Spinal cord (tissue), 9 donors: ENCODE measurements at regions not wholly inside any gene's neighbourhood (a gene's known extent, or its start where the extent isn't known, plus 50 kb on each side); places are given as distances from the start of the nearest gene placed in this dataset.
"Not testable (repeated sequence)": the region's sequence is repeated elsewhere in the genome, so short reads cannot be mapped to it uniquely, and the experiment has no call there.

Experiments
- DNase-seq, 6 donors: peaks; one replicate each; pipeline versions ENCODE4 v3.0.0 to v3.0.0-alpha.2; 2013 to 2015; ENCODE audit warnings: low spot score in 6 of 6, low read depth in 4 of 6
- H3K27ac ChIP-seq: one replicate; pipeline ENCODE4 v1.5.1; 2013; ENCODE audit warnings: low read depth, low read length, control low read depth
- H3K27me3 ChIP-seq: one replicate; pipeline ENCODE4 v1.6.1; 2013; ENCODE audit warnings: low read length; ENCODE audit not compliant: control insufficient read depth, insufficient read depth
- H3K36me3 ChIP-seq: one replicate; pipeline ENCODE4 v1.6.1; 2013; ENCODE audit warnings: low read length; ENCODE audit not compliant: control insufficient read depth, insufficient read depth
- H3K4me1 ChIP-seq: one replicate; pipeline ENCODE4 v1.6.1; 2013; ENCODE audit warnings: low read length; ENCODE audit not compliant: control insufficient read depth, insufficient read depth
- H3K4me3 ChIP-seq: one replicate; pipeline ENCODE4 v1.5.1; 2013; ENCODE audit warnings: low read depth, low read length, control low read depth
- H3K9me3 ChIP-seq: one replicate; pipeline ENCODE4 v1.6.1; 2013; ENCODE audit warnings: low read length; ENCODE audit not compliant: control insufficient read depth, insufficient read depth
- WGBS: methylation state at CpG from one replicate; pipeline ENCODE4 v1.1.5; 2013; ENCODE audit warnings: missing lambda C conversion rate; ENCODE audit not compliant: insufficient coverage; 5-methylcytosine and 5-hydroxymethylcytosine counted together
- donor health status: healthy.

GRCh38 chr11:121358760-121359159 lies 66.2 kb downstream of the SC5D start:
- H3K4me1 ChIP-seq, result no peaks in the 10 kb centered on the region
- no peaks in the 10 kb centered on the region for H3K27me3 ChIP-seq
- no CpG with 5 or more reads among the region's 1 CpG for WGBS
- no peak overlapping the region for H3K27ac ChIP-seq
- H3K4me3 ChIP-seq, result no peak overlapping the region
- no peak for DNase-seq
- H3K36me3 ChIP-seq, result no peaks in the 10 kb centered on the region
- H3K9me3 ChIP-seq, result no peaks in the 10 kb centered on the region

GRCh38 chr11:121359591-121359990 lies 67.0 kb downstream of the SC5D start:
- no peaks in the 10 kb centered on the region for H3K27me3 ChIP-seq
- no peak overlapping the region for H3K27ac ChIP-seq
- H3K36me3 ChIP-seq, result no peaks in the 10 kb centered on the region
- H3K4me1 ChIP-seq, result no peaks in the 10 kb centered on the region
- no peak overlapping the region for H3K4me3 ChIP-seq
- no peak for DNase-seq
- H3K9me3 ChIP-seq, result no peaks in the 10 kb centered on the region

- 97% methylated on average over 39 of the region's 41 CpGs for WGBS
- not testable (repeated sequence) for H3K36me3 ChIP-seq, H3K27ac ChIP-seq, H3K27me3 ChIP-seq, H3K4me1 ChIP-seq, DNase-seq, H3K9me3 ChIP-seq, H3K4me3 ChIP-seq
Observed at GRCh38 chr11:121362955-121363354, 70.4 kb downstream of the SC5D start.

GRCh38 chr11:121365304-121365703 lies 72.7 kb downstream of the SC5D start:
- Histone ChIP-seq H3K4me3 (no peak overlapping the region), H3K27me3 (no peaks in the 10 kb centered on the region), H3K36me3 (no peaks in the 10 kb centered on the region), H3K9me3 (no peaks in the 10 kb centered on the region), H3K27ac (no peak overlapping the region), H3K4me1 (peaks cover 3% of the 10 kb centered on the region)
- WGBS, result 100% methylated on average over 1 of the region's 4 CpGs
- DNase-seq, result peak in 2 of 6 donors; percentile 12 to 55

GRCh38 chr11:121366038-121366437 lies 73.5 kb downstream of the SC5D start:
- H3K27ac ChIP-seq, result no peak overlapping the region
- peaks cover 3% of the 10 kb centered on the region for H3K4me1 ChIP-seq
- H3K9me3 ChIP-seq, result no peaks in the 10 kb centered on the region
- 73% methylated on average over 3 of the region's 5 CpGs for WGBS
- H3K4me3 ChIP-seq, result no peak overlapping the region
- H3K36me3 ChIP-seq, result no peaks in the 10 kb centered on the region
- H3K27me3 ChIP-seq, result no peaks in the 10 kb centered on the region
- no peak for DNase-seq

GRCh38 chr11:121367001-121367843 lies 74.7 kb downstream of the SC5D start:
- Histone ChIP-seq H3K9me3 (no peaks in the 10 kb centered on the region), H3K4me1 (peaks cover 3% of the 10 kb centered on the region), H3K27ac (peak overlapping the region; percentile 68), H3K4me3 (no peak overlapping the region), H3K27me3 (no peaks in the 10 kb centered on the region), H3K36me3 (no peaks in the 10 kb centered on the region)
- peak in 3 of 6 donors; percentile 22 to 78 (median 65) for DNase-seq
- WGBS, result 24% methylated on average over 4 of the region's 8 CpGs

- H3K27me3 ChIP-seq, result no peaks in the 10 kb centered on the region
- no peaks in the 10 kb centered on the region for H3K9me3 ChIP-seq
- no peak for DNase-seq
- H3K27ac ChIP-seq, result peak overlapping the region; percentile 68
- H3K36me3 ChIP-seq, result no peaks in the 10 kb centered on the region
- H3K4me1 ChIP-seq, result peaks cover 3% of the 10 kb centered on the region
- no CpG with 5 or more reads among the region's 2 CpGs for WGBS
- no peak overlapping the region for H3K4me3 ChIP-seq
Observed at GRCh38 chr11:121367844-121368225, 75.3 kb downstream of the SC5D start.

GRCh38 chr11:121368364-121369240 lies 76.0 kb downstream of the SC5D start:
- H3K27ac ChIP-seq, result no peak overlapping the region
- 58% methylated on average over 3 of the region's 8 CpGs for WGBS
- no peaks in the 10 kb centered on the region for H3K27me3 ChIP-seq
- no peaks in the 10 kb centered on the region for H3K9me3 ChIP-seq
- H3K4me3 ChIP-seq, result no peak overlapping the region
- H3K4me1 ChIP-seq, result peaks cover 3% of the 10 kb centered on the region
- peak in 1 of 6 donors; percentile 56 for DNase-seq
- no peaks in the 10 kb centered on the region for H3K36me3 ChIP-seq

GRCh38 chr11:121369366-121369765 lies 76.8 kb downstream of the SC5D start:
- Histone ChIP-seq H3K9me3 (no peaks in the 10 kb centered on the region), H3K27me3 (no peaks in the 10 kb centered on the region), H3K27ac (no peak overlapping the region), H3K4me1 (peaks cover 3% of the 10 kb centered on the region), H3K36me3 (no peaks in the 10 kb centered on the region), H3K4me3 (no peak overlapping the region)
- no peak for DNase-seq
- 51% methylated on average over 2 of the region's 3 CpGs for WGBS
